RWPE1 (cell line): ENCODE measurements at regions not wholly inside any gene's neighbourhood (a gene's known extent, or its start where the extent isn't known, plus 50 kb on each side); places are given as distances from the start of the nearest gene placed in this dataset.
"Not testable (repeated sequence)": the region's sequence is repeated elsewhere in the genome, so short reads cannot be mapped to it uniquely, and the experiment has no call there.

Experiments used
- CTCF ChIA-PET: fragments of 350-600 bp; sonication (Branson Sonifier 250); formaldehyde crosslinking; extraction: SDS; loops from one replicate; lab custom pipeline; 2021; lab: Yijun Ruan, JAX
- POLR2A ChIA-PET: fragments of 400-600 bp; formaldehyde crosslinking; extraction: SDS; loops from one replicate; lab custom pipeline; 2020; ENCODE audit warnings: antibody characterized with exemption; ENCODE audit not compliant: low non-redundant PET; lab: Yijun Ruan, JAX
- DNase-seq: peaks from one replicate; pipeline ENCODE4 v3.0.0; 2012; ENCODE audit warnings: low spot score
- H3K27ac ChIP-seq: fragments of 450-650 bp; 2 replicates; pipeline ENCODE4 v1.5.1; 2017
- CTCF ChIP-seq: fragments of 450-650 bp; conservative IDR thresholded peaks from 2 replicates; pipeline ENCODE4 v1.5.1; 2017; ENCODE audit warnings: low read depth, mild to moderate bottlenecking

GRCh38 chr16:85514598-85515318, 98.4 kb upstream of the GSE1 start:
- ChIA-PET POLR2A (interaction anchor here (0.5 kb wide), 1 partner anchor 42 kb away, joined by 10 read pairs; no protein-coding TSS in a partner anchor), CTCF (interaction anchor here (0.6 to 1.4 kb wide), 5 partner anchors 29 to 94 kb away, joined by 3 to 7 read pairs (median 5); no protein-coding TSS in a partner anchor)
- peak overlapping the region; percentile 98 for H3K27ac ChIP-seq
- peak; percentile 92 for DNase-seq
- no peak for TF ChIP-seq CTCF

GRCh38 chr16:85515319-85515745, 97.8 kb upstream of the GSE1 start:
- CTCF ChIA-PET, result interaction anchor here (0.6 to 1.4 kb wide), 4 partner anchors 28 to 95 kb away, joined by 3 to 7 read pairs (median 4); no protein-coding TSS in a partner anchor
- POLR2A ChIA-PET, result no interaction called here
- no peak for TF ChIP-seq CTCF
- no peak for DNase-seq
- H3K27ac ChIP-seq, result peak overlapping the region; percentile 98

GRCh38 chr16:85515830-85516397, 97.2 kb upstream of the GSE1 start:
- POLR2A ChIA-PET, result no interaction called here
- CTCF ChIA-PET, result interaction anchor here (0.6 to 0.7 kb wide), 3 partner anchors 28 to 94 kb away, joined by 3 to 7 read pairs (median 3); no protein-coding TSS in a partner anchor
- DNase-seq, result no peak
- TF ChIP-seq CTCF, result no peak
- peak overlapping the region; percentile 98 for H3K27ac ChIP-seq

- ChIA-PET POLR2A (no interaction called here), CTCF (no interaction called here)
- peak overlapping the region; percentile 36 for H3K27ac ChIP-seq
- no peak for TF ChIP-seq CTCF
- DNase-seq, result no peak
Measured at GRCh38 chr16:85517154-85517553, 96.0 kb upstream of the GSE1 start.

- POLR2A ChIA-PET, result no interaction called here
- peak overlapping the region; percentile 36 for H3K27ac ChIP-seq
- no peak for DNase-seq
- CTCF ChIA-PET, result no interaction called here
- TF ChIP-seq CTCF, result no peak
Measured at GRCh38 chr16:85517563-85518179, 95.5 kb upstream of the GSE1 start.

- no peak overlapping the region for H3K27ac ChIP-seq
- no peak for DNase-seq
- CTCF ChIA-PET, result interaction anchor here (0.6 kb wide), 1 partner anchor 126 kb away, joined by 3 read pairs; no protein-coding TSS in a partner anchor
- POLR2A ChIA-PET, result no interaction called here
- TF ChIP-seq CTCF, result no peak
Measured at GRCh38 chr16:85518398-85519049, 94.6 kb upstream of the GSE1 start.

GRCh38 chr16:85519050-85519440, 94.1 kb upstream of the GSE1 start:
- H3K27ac ChIP-seq, POLR2A ChIA-PET, DNase-seq: not testable (repeated sequence)
- CTCF ChIA-PET, result interaction anchor here (0.6 kb wide), 1 partner anchor 125 kb away, joined by 3 read pairs; no protein-coding TSS in a partner anchor
